ENCODE measurements at regions not wholly inside any gene's neighbourhood (a gene's known extent, or its start where the extent isn't known, plus 50 kb on each side); places are given as distances from the start of the nearest gene placed in this dataset.

DNA sequence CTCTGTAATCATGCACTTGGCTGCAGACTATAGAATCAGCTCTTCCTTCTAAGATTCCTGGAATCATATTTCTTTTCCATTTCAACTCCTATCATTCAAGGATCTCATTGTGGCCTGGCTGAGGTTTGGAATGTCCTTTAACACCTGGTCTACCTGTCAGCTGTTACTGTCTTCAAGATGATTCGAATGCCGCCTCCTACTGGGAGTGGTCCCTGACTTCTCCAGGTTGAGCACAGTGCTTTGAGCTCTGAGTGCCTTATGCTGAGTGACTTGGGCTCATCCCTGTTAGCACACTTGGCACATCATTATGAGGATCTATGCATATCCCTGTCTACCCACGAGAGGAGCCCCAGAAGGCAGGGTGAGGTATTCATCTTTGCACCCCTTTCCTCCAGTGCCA, 87.6 kb downstream of the MARCHF4 start:
- POLR2A ChIA-PET = no interaction called here
- no peaks in the 10 kb centered on the region for H3K27me3 Mint-ChIP-seq

DNA sequence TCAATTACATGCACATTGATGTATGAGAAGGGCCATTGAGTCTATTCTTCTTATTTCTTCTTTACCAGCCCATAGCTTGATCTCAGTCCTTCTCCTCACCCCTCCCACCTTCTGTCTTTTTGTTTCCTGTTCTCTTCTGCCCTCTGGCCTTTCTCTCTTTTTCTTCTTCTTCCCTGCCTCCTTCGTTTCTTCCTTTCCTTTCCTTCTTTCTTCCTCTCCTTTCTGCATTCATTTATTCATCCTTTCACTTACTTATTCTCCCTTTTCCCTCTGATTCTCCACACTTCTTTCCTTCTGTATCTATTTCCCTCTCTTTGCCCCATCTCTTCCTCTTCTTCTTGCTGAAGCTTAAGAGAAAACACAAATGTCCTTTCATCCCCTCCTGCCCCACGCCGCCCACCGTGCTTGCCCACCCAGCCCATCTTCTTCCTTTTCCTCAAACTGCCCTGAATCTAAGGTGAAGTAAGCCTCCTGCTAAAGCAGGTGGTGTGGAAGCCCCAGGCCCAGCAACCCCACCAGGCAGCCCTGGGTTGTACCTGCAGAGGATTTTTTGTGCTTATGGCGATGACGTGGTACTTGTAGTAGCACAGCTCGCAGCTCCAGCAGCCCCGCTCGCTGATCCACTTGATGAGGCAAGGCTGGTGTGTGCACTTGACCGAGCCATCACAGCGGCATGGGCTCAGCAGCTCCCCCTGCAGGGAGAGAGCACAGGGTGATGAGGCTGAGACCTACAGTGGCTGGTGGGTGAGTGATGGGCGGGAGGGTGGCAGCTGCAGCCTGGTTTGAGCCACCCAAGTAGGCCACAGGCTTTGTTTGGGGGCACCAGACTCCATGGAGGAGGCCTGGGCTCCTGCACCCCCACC, 89.0 kb downstream of the MARCHF4 start:
- Mint-ChIP-seq H3K4me3 (no peak overlapping the region), H3K9me3 (ENCODE audit: low read depth) (no peaks in the 10 kb centered on the region), H3K36me3 (ENCODE audit: low read depth) (no peaks in the 10 kb centered on the region), H3K27ac (no peak overlapping the region), H3K4me1 (peaks cover 3% of the 10 kb centered on the region), H3K27me3 (no peaks in the 10 kb centered on the region)
- ChIA-PET CTCF (interaction anchor here (0.6 to 1.4 kb wide), 6 partner anchors 11 to 241 kb away, joined by 3 to 5 read pairs (median 4); no protein-coding TSS in a partner anchor), POLR2A (interaction anchor here (1.6 kb wide), 1 partner anchor 21 kb away, joined by 3 read pairs; no protein-coding TSS in a partner anchor)
- intact Hi-C loops (cut with DNase I, micrococcal nuclease) = no loop called here
- DNase-seq = peak; percentile 70
- ATAC-seq = peak; percentile 84

More for the DNA sequence above, 87.6 kb downstream of the MARCHF4 start:
- CTCF ChIA-PET = interaction anchor here (0.6 to 0.7 kb wide), 2 partner anchors 10 to 1185 kb away, joined by 3 read pairs; no protein-coding TSS in a partner anchor
- DNase-seq (no peak), ATAC-seq (no peak)
- H3K36me3 Mint-ChIP-seq (ENCODE audit: low read depth) = no peaks in the 10 kb centered on the region
- H3K4me1 Mint-ChIP-seq = peaks cover 3% of the 10 kb centered on the region
- H3K4me3 Mint-ChIP-seq = no peak overlapping the region
- H3K9me3 Mint-ChIP-seq (ENCODE audit: low read depth) = no peaks in the 10 kb centered on the region
- H3K27ac Mint-ChIP-seq = no peak overlapping the region
- intact Hi-C loops (cut with DNase I, micrococcal nuclease) = no loop called here

DNA sequence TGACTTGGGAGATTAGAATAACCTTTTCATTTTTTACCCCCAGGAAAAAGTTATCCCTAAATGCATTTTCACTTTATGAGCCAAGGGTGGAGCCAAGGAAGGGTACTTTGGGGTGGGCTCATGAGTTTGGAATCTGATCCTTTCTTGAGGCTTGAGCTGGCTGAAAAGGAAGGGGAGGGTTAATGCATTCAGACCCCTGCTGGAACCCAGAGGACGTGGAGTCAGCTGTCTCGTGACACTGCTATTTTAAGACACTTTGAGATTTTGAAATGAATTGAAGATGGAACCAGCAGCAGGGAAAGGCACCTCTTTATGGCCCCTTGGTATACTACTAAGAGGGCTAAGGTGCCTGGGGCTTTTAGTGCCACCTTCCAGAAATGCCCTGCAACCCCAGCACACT, 90.4 kb downstream of the MARCHF4 start:
- CTCF ChIA-PET = interaction anchor here (0.6 to 1.4 kb wide), 3 partner anchors 12 to 188 kb away, joined by 4 to 5 read pairs (median 4); no protein-coding TSS in a partner anchor
- peaks cover 2% of the 10 kb centered on the region for H3K4me1 Mint-ChIP-seq
- POLR2A ChIA-PET = no interaction called here
- no peak overlapping the region for H3K4me3 Mint-ChIP-seq
- no peaks in the 10 kb centered on the region for H3K27me3 Mint-ChIP-seq
- intact Hi-C loops (cut with DNase I, micrococcal nuclease) = no loop called here
- DNase-seq = no peak
- ATAC-seq = no peak
- H3K36me3 Mint-ChIP-seq (ENCODE audit: low read depth) = no peaks in the 10 kb centered on the region
- no peak overlapping the region for H3K27ac Mint-ChIP-seq
- no peaks in the 10 kb centered on the region for H3K9me3 Mint-ChIP-seq (ENCODE audit: low read depth)

DNA sequence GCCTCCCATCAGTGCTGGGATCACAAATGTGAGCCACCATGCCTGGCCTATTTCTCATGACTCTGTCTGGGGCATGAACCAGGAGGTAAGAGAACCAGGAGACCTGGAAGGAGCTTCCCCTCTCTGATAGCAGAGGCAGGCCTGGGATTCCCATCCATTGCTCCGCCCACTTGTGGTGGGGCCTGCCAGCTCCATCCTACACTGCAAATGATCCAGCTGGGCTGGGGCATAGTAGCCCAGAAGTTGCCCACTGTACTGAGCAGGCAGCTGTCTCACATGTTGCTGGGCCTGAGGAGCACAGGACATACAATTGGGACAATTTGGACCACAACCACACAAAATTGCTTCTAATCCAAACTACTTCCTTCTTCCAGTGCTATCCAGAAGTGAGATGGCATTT, 91.0 kb downstream of the MARCHF4 start:
- no peaks in the 10 kb centered on the region for H3K4me1 Mint-ChIP-seq
- no peak overlapping the region for H3K27ac Mint-ChIP-seq
- CTCF ChIA-PET = no interaction called here
- ATAC-seq = no peak
- intact Hi-C loops (cut with DNase I, micrococcal nuclease) = no loop called here
- no peak overlapping the region for H3K4me3 Mint-ChIP-seq
- H3K27me3 Mint-ChIP-seq = no peaks in the 10 kb centered on the region
- DNase-seq = no peak
- H3K36me3 Mint-ChIP-seq (ENCODE audit: low read depth) = no peaks in the 10 kb centered on the region
- POLR2A ChIA-PET = interaction anchor here (0.6 kb wide), 1 partner anchor 67 kb away, joined by 3 read pairs; no protein-coding TSS in a partner anchor
- H3K9me3 Mint-ChIP-seq (ENCODE audit: low read depth) = no peaks in the 10 kb centered on the region

DNA sequence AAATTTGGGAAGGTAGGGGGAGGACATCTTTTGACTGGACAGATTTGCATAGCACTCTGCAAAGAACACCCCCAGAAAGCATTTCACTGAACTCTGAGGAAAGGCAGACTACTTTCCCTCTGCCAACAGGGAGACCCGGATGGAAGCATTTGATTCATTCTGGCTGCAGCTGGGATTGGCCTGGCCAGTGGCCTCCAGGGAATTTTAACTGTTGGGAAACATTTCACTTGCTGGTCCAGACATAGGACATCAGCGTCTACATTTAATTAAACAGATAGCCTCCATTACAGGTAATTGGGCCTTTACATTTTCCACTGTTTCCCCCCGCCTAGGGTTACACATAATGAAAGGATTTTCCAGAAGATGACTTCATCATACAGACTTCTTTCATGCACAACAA, 92.8 kb downstream of the MARCHF4 start:
- intact Hi-C loops (cut with DNase I, micrococcal nuclease) = no loop called here
- Mint-ChIP-seq H3K4me3 (no peak overlapping the region), H3K27me3 (peaks cover 1% of the 10 kb centered on the region), H3K4me1 (no peaks in the 10 kb centered on the region), H3K36me3 (ENCODE audit: low read depth) (no peaks in the 10 kb centered on the region), H3K27ac (no peak overlapping the region), H3K9me3 (ENCODE audit: low read depth) (no peaks in the 10 kb centered on the region)
- ChIA-PET CTCF (interaction anchor here (0.7 kb wide), 1 partner anchor 126 kb away, joined by 3 read pairs; no protein-coding TSS in a partner anchor), POLR2A (no interaction called here)
- DNase-seq = no peak
- no peak for ATAC-seq

DNA sequence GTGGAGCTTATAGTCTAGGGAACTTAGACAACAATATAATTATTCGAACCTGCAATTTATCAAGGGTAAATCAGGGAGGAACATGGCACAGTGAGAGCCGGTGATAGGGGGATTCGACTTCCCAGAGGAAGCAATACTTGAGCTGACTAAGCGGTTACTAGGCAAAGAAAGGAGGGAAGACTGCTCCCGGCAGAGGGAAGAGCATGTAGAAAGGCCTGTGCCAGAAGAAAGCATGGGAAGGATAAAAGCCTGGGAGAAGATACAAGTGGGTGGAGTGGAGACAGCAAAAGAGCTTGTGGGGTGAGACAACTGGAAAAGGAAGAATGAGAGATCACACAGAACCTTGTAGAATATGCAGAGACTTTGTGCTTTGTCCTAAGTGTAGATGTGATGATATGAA, 93.3 kb downstream of the MARCHF4 start:
- intact Hi-C loops (cut with DNase I, micrococcal nuclease) = no loop called here
- Mint-ChIP-seq H3K9me3 (ENCODE audit: low read depth) (no peaks in the 10 kb centered on the region), H3K27ac (no peak overlapping the region), H3K4me1 (no peaks in the 10 kb centered on the region), H3K4me3 (no peak overlapping the region), H3K36me3 (ENCODE audit: low read depth) (no peaks in the 10 kb centered on the region), H3K27me3 (peaks cover 4% of the 10 kb centered on the region)
- no peak for DNase-seq
- ChIA-PET CTCF (interaction anchor here (0.5 to 0.7 kb wide), 2 partner anchors 12 to 127 kb away, joined by 3 read pairs; no protein-coding TSS in a partner anchor), POLR2A (no interaction called here)
- no peak for ATAC-seq

DNA sequence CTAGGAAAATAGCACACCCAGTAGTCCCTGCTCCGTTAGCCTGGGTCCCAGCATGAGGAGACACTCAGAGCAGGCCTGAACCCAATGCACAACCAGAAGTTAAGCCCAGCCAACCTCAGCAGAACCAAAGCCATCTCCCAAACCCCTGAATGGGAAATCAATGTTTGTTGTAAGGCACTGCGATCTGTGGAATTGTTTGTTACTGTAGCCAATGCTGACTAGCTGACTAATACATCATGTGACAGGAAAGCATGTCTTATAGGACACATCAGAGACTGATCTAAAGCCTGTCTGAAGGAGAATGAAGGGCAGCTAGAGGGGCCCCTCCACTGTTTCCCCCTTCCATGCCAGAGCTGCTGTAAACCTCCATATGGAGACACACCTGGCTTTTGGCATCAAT, 96.4 kb downstream of the MARCHF4 start:
- H3K27me3 Mint-ChIP-seq = peaks cover 4% of the 10 kb centered on the region
- no peak for ATAC-seq
- H3K4me3 Mint-ChIP-seq = no peak overlapping the region
- no peaks in the 10 kb centered on the region for H3K4me1 Mint-ChIP-seq
- no peaks in the 10 kb centered on the region for H3K36me3 Mint-ChIP-seq (ENCODE audit: low read depth)
- DNase-seq = no peak
- no peaks in the 10 kb centered on the region for H3K9me3 Mint-ChIP-seq (ENCODE audit: low read depth)
- H3K27ac Mint-ChIP-seq = no peak overlapping the region
- intact Hi-C loops (cut with DNase I, micrococcal nuclease) = no loop called here
- CTCF ChIA-PET = no interaction called here
- POLR2A ChIA-PET = no interaction called here

DNA sequence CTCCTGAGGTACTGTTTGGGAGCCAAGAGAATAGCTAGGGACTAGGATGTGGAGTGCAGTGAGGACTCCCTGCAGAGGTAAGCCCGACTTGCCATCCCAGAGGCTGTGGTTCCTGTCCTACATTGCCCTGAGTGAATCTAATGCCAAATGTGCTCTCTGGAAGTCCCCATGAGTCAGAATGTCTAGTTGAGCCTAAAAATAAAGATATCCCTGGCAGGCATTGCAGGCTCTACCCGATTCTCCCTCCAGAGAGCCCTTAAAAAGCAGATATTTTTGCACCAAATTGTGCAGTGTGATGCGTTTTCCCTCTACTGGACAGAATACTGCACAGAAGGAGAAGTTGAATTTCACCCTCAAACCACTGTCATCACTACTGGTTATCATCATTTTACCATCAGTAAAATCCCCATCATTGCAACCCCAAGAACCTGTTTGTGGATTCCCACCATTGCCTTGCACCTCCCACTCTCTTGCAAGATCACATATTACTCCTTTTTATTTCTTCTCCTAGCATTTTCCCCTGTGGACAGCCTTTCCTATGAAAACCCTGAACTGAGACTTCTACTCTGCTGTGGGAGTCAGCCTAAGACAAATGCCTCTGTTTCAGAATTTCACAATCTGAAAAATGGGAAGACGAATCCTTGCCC, 98.0 kb downstream of the MARCHF4 start:
- intact Hi-C loops (cut with DNase I, micrococcal nuclease) = no loop called here
- CTCF ChIA-PET = no interaction called here
- DNase-seq = no peak
- Mint-ChIP-seq H3K36me3 (ENCODE audit: low read depth) (no peaks in the 10 kb centered on the region), H3K9me3 (ENCODE audit: low read depth) (no peaks in the 10 kb centered on the region), H3K4me1 (no peaks in the 10 kb centered on the region), H3K27ac (no peak overlapping the region), H3K4me3 (no peak overlapping the region), H3K27me3 (peaks cover 4% of the 10 kb centered on the region)
- ATAC-seq = no peak
- POLR2A ChIA-PET = no interaction called here

DNA sequence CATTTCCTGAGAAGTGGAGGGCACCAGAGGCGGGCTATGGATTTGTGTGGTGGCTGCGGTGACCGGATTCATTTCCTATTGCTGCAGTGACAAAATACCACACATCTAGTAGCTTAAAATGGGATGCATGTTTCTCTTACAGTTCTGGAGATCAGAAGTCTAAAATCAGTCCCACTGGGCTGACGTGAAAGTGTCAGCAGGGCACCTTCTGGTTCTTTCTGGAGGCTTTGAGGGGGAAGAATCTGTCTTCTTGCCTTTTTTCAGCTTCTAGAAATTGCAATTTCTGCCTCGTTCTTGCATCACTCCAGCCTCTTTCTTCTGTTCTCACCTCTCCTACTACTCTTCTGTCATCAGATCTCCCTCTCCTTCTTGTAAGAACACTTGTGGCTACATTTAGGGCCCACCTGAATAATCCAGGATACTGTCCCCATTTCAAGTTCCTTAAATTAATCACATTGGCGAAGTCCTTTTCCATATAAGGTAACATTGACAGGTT, 111.2 kb downstream of the MARCHF4 start:
- ChIA-PET CTCF (interaction anchor here (0.7 to 1.5 kb wide), 2 partner anchors 12 to 206 kb away, joined by 3 to 5 read pairs; no protein-coding TSS in a partner anchor), POLR2A (no interaction called here)
- H3K4me1 Mint-ChIP-seq = no peaks in the 10 kb centered on the region
- H3K4me3 Mint-ChIP-seq = no peak overlapping the region
- intact Hi-C loops (cut with DNase I, micrococcal nuclease) = no loop called here
- H3K27me3 Mint-ChIP-seq = no peaks in the 10 kb centered on the region
- no peaks in the 10 kb centered on the region for H3K9me3 Mint-ChIP-seq (ENCODE audit: low read depth)
- ATAC-seq = no peak
- no peak overlapping the region for H3K27ac Mint-ChIP-seq
- no peaks in the 10 kb centered on the region for H3K36me3 Mint-ChIP-seq (ENCODE audit: low read depth)
- DNase-seq = no peak

DNA sequence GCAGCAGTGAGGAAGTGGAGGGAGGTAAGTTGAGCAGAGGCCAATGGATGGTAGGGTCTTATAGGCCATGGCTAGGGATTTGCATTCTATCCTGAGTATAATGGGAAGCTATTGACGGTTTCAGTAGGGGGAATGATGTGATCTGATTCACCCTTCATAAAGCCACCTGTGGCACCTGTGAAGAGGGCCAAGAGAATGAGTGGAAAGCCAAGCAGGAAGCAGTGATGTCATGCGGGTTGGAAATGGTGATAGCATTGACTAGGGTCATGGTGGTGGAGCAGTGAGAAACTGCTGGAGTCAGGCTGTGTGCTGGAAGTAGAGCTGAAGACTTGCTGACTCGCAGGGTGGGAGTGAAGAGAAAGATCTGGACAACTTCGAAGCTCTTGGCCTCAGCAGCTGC, 111.7 kb downstream of the MARCHF4 start:
- Mint-ChIP-seq H3K9me3 (ENCODE audit: low read depth) (no peaks in the 10 kb centered on the region), H3K27me3 (no peaks in the 10 kb centered on the region), H3K4me1 (no peaks in the 10 kb centered on the region), H3K36me3 (ENCODE audit: low read depth) (no peaks in the 10 kb centered on the region), H3K4me3 (no peak overlapping the region), H3K27ac (no peak overlapping the region)
- DNase-seq (no peak), ATAC-seq (no peak)
- intact Hi-C loops (cut with DNase I, micrococcal nuclease) = no loop called here
- POLR2A ChIA-PET = no interaction called here
- CTCF ChIA-PET = interaction anchor here (0.7 to 1.5 kb wide), 2 partner anchors 12 to 206 kb away, joined by 3 to 5 read pairs; no protein-coding TSS in a partner anchor

DNA sequence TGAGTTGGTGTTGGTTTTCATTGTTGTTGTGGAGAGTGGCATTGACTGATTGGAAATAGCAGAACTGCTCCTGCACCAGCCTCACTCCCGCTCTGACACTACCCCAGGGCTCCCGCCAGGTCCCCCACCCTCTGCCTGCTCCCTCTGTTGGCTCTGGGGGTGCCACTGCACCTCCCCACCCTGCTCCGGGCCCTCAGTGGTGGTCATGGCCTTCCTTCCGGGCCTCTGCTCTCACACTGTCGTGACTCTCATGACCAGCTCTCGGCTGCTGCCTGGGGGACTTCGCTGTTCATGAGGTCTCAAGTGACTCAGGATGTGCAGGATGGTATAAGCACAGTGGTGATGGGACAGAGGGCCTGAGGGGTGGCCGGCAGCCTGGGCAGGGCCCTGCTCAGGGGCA, 113.2 kb downstream of the MARCHF4 start:
- CTCF ChIA-PET = no interaction called here
- ATAC-seq = no peak
- intact Hi-C loops (cut with DNase I, micrococcal nuclease) = no loop called here
- no peaks in the 10 kb centered on the region for H3K4me1 Mint-ChIP-seq
- H3K27ac Mint-ChIP-seq = no peak overlapping the region
- H3K4me3 Mint-ChIP-seq = no peak overlapping the region
- no peak for DNase-seq
- no peaks in the 10 kb centered on the region for H3K27me3 Mint-ChIP-seq
- no peaks in the 10 kb centered on the region for H3K9me3 Mint-ChIP-seq (ENCODE audit: low read depth)
- H3K36me3 Mint-ChIP-seq (ENCODE audit: low read depth) = no peaks in the 10 kb centered on the region
- POLR2A ChIA-PET = no interaction called here

DNA sequence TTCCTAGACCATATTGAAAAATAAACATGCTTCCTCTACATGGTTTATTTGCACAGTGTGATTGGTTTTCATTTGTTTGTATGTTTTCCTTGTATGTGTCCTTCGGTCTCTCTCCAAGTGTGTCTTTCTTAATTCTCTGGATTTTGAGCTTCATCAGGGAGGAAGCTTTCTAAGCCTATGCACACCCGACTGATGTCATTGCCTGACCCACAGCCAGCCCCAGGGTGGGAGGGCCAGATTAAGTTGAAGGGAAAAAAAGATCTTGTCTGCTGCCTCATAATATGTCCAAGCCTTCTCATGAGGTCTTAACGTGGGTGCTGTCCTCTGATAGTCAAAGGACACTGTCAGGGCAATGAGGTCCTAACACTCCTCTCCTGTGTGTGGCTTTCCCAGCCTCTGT, 115.2 kb downstream of the MARCHF4 start:
- no peak overlapping the region for H3K27ac Mint-ChIP-seq
- DNase-seq = no peak
- intact Hi-C loops (cut with DNase I, micrococcal nuclease) = no loop called here
- H3K27me3 Mint-ChIP-seq = no peaks in the 10 kb centered on the region
- no peak for ATAC-seq
- ChIA-PET POLR2A (no interaction called here), CTCF (no interaction called here)
- H3K9me3 Mint-ChIP-seq (ENCODE audit: low read depth) = no peaks in the 10 kb centered on the region
- no peaks in the 10 kb centered on the region for H3K36me3 Mint-ChIP-seq (ENCODE audit: low read depth)
- H3K4me3 Mint-ChIP-seq = no peak overlapping the region
- no peaks in the 10 kb centered on the region for H3K4me1 Mint-ChIP-seq

Measured in activated CD4-positive, alpha-beta T cell treated with anti-CD3 and anti-CD28 coated beads for 36 hours (primary cell).